ENCODE measurements at regions not wholly inside any gene's neighbourhood (a gene's known extent, or its start where the extent isn't known, plus 50 kb on each side); places are given as distances from the start of the nearest gene placed in this dataset.

DNA sequence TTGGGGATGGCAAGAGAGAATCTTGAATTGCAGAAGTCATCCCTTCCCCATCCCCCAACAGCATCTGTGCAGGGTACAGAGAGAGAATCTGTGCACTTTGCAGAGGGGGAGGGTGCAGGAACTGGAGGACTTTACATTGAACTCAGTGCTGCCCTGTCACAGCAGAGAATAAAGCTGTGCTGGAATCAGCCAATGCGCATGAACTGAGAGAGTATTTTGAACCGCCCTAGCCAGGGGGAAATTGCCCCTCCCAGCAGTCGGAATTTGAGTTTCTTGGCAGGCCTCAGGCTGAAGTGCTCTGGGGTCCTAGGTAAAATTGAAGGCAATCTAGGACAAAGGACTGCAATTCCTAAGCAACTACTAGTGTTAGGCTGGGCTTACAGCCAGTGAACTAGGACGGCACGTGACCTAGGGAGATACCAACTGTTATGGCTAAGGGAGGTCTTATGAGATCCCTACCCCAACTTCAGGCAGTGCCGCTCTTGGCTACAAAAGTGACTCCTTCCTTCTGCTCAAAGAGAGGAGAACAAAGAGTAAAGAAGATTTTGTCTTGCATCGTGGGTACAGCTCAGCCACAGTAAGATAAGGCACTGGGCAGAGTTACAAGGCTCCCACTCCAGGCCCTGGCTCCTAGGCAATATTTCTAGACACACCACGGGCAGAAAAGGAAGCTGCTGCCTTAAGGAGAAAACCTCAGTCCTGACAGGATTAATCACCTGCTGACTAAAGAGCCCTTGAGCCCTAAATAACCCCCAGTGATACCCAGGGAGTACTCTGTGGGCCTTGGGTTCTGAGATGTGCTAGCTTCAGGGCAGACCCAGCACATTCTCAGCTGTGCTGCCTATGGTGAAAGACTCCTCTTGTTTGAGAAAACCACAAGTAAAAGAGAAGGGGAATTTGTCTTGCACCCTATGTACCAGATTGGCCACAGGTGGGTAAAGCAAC, 300.5 kb upstream of the ALCAM start:
- CTCF ChIA-PET: no interaction called here
- no peak for DNase-seq (ENCODE audit: low spot score)
- POLR2A ChIA-PET (ENCODE audit: low non-redundant PET): no interaction called here

DNA sequence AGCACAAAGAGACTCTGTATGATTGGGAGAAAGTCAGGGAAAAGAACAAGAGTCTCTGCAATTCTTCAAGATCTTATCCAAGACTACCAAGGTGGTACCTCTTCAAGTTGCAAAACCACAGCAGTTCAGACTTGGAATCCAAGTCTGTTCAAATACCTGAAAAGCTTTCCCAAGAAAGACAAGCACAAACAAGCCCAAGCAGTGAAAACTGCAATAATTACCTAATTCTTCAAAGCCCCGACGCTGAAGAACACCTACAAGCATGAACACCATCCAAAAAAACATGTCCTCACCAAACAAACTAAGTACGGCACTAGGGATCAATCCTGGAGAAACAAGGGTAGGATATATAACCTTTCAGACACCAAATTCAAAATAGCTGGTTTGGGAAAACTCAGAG, 299.3 kb upstream of the ALCAM start:
- ChIA-PET CTCF (no interaction called here), POLR2A (ENCODE audit: low non-redundant PET) (no interaction called here)
- TF ChIP-seq, protein P1, sequence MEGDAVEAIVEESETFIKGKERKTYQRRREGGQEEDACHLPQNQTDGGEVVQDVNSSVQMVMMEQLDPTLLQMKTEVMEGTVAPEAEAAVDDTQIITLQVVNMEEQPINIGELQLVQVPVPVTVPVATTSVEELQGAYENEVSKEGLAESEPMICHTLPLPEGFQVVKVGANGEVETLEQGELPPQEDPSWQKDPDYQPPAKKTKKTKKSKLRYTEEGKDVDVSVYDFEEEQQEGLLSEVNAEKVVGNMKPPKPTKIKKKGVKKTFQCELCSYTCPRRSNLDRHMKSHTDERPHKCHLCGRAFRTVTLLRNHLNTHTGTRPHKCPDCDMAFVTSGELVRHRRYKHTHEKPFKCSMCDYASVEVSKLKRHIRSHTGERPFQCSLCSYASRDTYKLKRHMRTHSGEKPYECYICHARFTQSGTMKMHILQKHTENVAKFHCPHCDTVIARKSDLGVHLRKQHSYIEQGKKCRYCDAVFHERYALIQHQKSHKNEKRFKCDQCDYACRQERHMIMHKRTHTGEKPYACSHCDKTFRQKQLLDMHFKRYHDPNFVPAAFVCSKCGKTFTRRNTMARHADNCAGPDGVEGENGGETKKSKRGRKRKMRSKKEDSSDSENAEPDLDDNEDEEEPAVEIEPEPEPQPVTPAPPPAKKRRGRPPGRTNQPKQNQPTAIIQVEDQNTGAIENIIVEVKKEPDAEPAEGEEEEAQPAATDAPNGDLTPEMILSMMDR (conservative IDR thresholded peaks at IDR 0.05; ENCODE audit: low read depth): no peak
- no peak for DNase-seq (ENCODE audit: low spot score)
- H3K27ac ChIP-seq: no peak overlapping the region

More for the DNA sequence above, 300.5 kb upstream of the ALCAM start:
- no peak overlapping the region for H3K27ac ChIP-seq
- TF ChIP-seq, protein P1 (conservative IDR thresholded peaks at IDR 0.05; ENCODE audit: low read depth): no peak

DNA sequence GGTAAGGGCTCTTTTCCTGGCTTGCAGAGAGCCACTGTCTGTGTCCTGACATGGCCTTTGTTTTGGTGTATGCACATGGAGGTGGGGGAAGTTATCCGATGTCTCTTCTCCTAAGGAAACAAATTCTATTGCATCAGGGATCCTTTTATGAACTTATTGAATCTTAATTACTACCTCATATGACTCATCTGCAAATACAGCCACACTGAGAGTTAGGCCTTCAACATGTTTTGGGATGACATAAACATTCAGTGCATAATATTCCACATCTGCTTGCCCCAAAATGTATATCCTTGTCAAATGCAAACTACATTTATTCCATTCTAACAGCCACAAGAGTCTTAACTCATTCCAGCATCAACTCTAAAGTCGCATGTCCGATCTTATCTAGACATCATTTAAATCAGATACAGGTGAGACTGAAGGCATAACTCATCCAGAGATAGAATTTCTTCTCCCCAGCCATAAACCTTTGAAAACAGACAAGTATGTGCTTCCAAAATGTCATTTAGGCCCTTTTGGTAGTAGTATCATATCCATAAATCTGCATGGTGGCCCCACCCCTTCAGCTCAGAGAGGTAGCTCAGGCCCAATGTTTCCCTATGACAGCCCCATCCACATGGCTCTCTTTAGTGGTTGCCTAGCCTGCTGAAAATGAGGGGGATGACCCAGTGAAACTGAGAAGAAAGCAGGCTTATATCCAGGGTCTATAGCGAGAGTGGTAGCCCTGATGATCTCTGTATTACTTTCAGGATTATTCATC, 289.5 kb upstream of the ALCAM start:
- CTCF ChIA-PET: interaction anchor here (0.7 kb wide), 1 partner anchor 52 kb away, joined by 4 read pairs; no protein-coding TSS in a partner anchor
- no peak for DNase-seq (ENCODE audit: low spot score)

DNA sequence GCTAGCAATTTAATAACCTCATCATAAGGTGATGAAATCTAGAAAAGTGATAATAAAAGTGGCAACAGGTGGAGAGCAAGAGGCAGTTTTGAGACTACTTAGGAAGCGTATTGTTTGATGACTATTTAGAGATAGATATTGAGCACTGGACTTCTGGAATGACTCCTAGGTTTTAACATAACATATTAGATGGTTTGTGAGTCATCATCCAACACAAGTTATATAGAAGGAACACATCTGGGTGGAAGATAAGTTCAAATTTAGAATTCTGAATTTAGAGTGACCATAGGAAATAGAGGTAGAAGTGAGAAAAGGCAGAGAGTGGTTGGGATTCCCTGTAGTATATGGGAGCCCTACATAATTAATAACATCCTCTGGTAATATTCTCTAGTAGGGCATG, 282.8 kb upstream of the ALCAM start:
- POLR2A ChIA-PET (ENCODE audit: low non-redundant PET): no interaction called here
- CTCF ChIA-PET: no interaction called here
- DNase-seq (ENCODE audit: low spot score): no peak
- no peak overlapping the region for H3K27ac ChIP-seq
- TF ChIP-seq, protein P1 (conservative IDR thresholded peaks at IDR 0.05; ENCODE audit: low read depth): no peak

More for the DNA sequence above, 289.5 kb upstream of the ALCAM start:
- POLR2A ChIA-PET (ENCODE audit: low non-redundant PET): no interaction called here
- TF ChIP-seq, protein P1 (conservative IDR thresholded peaks at IDR 0.05; ENCODE audit: low read depth): no peak
- no peak overlapping the region for H3K27ac ChIP-seq

DNA sequence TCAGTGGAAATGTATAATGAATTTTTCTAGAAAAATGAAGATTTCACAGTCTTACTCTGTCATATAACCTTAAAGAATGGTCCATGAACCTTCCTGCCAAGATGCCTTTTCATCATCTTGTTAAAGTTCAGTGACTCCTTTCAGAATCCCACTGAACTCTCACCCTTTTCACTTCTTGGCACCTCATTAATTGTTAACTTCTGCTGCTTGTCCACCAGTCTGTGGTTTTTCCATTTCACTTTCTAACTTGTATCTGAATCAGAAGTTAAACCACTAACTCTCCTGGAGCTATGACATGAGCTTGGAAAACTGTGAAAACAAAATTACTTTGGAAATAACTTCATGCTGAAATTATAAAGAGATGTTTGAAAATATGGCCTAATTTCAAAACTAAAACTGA, 281.2 kb upstream of the ALCAM start:
- TF ChIP-seq, protein P1 (conservative IDR thresholded peaks at IDR 0.05; ENCODE audit: low read depth): no peak
- CTCF ChIA-PET: no interaction called here
- POLR2A ChIA-PET (ENCODE audit: low non-redundant PET): no interaction called here
- no peak for DNase-seq (ENCODE audit: low spot score)
- no peak overlapping the region for H3K27ac ChIP-seq

DNA sequence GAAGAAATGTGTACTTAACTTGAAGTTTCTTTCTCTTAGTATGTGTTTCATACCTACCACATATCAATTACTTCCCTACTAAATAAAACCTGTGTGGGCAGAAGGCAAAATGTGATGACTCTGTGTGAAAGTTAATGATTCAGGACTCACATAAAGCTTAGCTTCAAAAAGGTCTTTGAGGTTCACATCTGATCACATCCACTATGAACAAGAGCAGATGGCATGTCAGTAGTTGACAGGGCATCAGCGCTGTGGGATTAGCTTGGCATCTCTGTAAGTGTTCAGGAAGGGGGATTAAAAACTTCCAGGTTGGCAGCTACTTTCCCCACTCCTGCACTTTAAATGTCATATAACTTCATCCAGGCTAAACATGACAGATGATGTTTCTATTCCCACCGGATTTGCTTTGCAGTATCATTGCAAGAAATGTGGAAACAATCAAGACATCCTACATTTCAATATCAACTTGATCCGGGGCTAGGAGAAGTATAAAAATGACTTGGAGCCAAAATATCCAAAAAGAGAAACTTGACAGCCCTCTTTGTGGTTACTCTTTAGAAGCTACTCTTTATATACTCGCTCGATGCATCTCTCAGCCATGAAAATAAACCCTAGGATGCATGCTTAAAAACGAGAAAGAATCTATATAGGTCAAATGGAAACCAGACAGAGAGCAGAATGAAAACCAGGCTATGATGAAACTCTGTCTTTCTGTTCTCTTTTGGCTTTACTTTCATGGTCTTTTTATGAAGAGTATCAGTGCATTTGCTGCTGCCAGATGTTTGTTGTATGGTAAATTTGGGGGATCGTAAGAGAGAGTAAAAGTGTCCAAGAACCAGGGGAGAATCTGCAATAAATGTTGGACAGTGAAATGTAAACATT, 273.1 kb upstream of the ALCAM start:
- TF ChIP-seq, protein P1 (conservative IDR thresholded peaks at IDR 0.05; ENCODE audit: low read depth): no peak
- no peak overlapping the region for H3K27ac ChIP-seq
- CTCF ChIA-PET: no interaction called here
- POLR2A ChIA-PET (ENCODE audit: low non-redundant PET): no interaction called here
- DNase-seq (ENCODE audit: low spot score): no peak
